Inflammatory macrophage (primary cell): ENCODE measurements at regions not wholly inside any gene's neighbourhood (a gene's known extent, or its start where the extent isn't known, plus 50 kb on each side); places are given as distances from the start of the nearest gene placed in this dataset.

Experiments used
- DNase-seq, 2 donors: peaks; one replicate each; pipeline ENCODE4 v3.0.0-alpha.2; 2020 to 2022

- no peak for DNase-seq
Observed at GRCh38 chr4:104682311-104682710, 187.6 kb upstream of the CXXC4 start.

GRCh38 chr4:104693601-104694201, 199.0 kb upstream of the CXXC4 start:
- DNase-seq: peak in 1 of 2 donors; percentile 5

GRCh38 chr4:104716584-104716983, 221.9 kb upstream of the CXXC4 start:
- DNase-seq: no peak

- no peak for DNase-seq
Observed at GRCh38 chr4:104719539-104720230, 225.0 kb upstream of the CXXC4 start.

GRCh38 chr4:104722467-104722866, 227.8 kb upstream of the CXXC4 start:
- DNase-seq: no peak

GRCh38 chr4:104726002-104726401, 231.3 kb upstream of the CXXC4 start:
- DNase-seq: no peak

- no peak for DNase-seq
Observed at GRCh38 chr4:104727643-104728042, 232.9 kb upstream of the CXXC4 start.

- no peak for DNase-seq
Observed at GRCh38 chr4:104728380-104729122, 233.9 kb upstream of the CXXC4 start.

- no peak for DNase-seq
Observed at GRCh38 chr4:104732766-104733165, 238.1 kb upstream of the CXXC4 start.

GRCh38 chr4:104735174-104735573, 240.5 kb upstream of the CXXC4 start:
- DNase-seq: no peak

GRCh38 chr4:104740161-104740560, 245.5 kb upstream of the CXXC4 start:
- no peak for DNase-seq

GRCh38 chr4:104743215-104743653, 248.5 kb upstream of the CXXC4 start:
- no peak for DNase-seq

GRCh38 chr4:104747635-104748034, 252.9 kb upstream of the CXXC4 start:
- no peak for DNase-seq

- no peak for DNase-seq
Observed at GRCh38 chr4:104749062-104749461, 254.4 kb upstream of the CXXC4 start.

GRCh38 chr4:104750008-104750407, 255.3 kb upstream of the CXXC4 start:
- DNase-seq: no peak

- DNase-seq: no peak
Observed at GRCh38 chr4:104751468-104751867, 256.8 kb upstream of the CXXC4 start.

- DNase-seq: no peak
Observed at GRCh38 chr4:104752337-104752736, 257.6 kb upstream of the CXXC4 start.

GRCh38 chr4:104756837-104757236, 262.1 kb upstream of the CXXC4 start:
- DNase-seq: no peak

GRCh38 chr4:104758574-104758973, 263.9 kb upstream of the CXXC4 start:
- no peak for DNase-seq

- no peak for DNase-seq
Observed at GRCh38 chr4:104763554-104764222, 269.0 kb upstream of the CXXC4 start.

GRCh38 chr4:104766676-104767075, 272.0 kb upstream of the CXXC4 start:
- no peak for DNase-seq

- DNase-seq: no peak
Observed at GRCh38 chr4:104772849-104773248, 278.2 kb upstream of the CXXC4 start.

GRCh38 chr4:104795264-104795939, 300.7 kb upstream of the CXXC4 start:
- no peak for DNase-seq
